Activated CD8-positive, alpha-beta memory T cell treated with anti-CD3 and anti-CD28 coated beads, Interleukin-2, amount 50 U/mL, for 1 hour (primary cell): ENCODE measurements at regions not wholly inside any gene's neighbourhood (a gene's known extent, or its start where the extent isn't known, plus 50 kb on each side); places are given as distances from the start of the nearest gene placed in this dataset.
"Not testable (repeated sequence)": the region's sequence is repeated elsewhere in the genome, so short reads cannot be mapped to it uniquely, and the experiment has no call there.

Experiments used
- DNase-seq: peaks from one replicate; pipeline ENCODE4 v3.0.0-alpha.2; 2020; ENCODE audit errors: extremely low read depth

DNA sequence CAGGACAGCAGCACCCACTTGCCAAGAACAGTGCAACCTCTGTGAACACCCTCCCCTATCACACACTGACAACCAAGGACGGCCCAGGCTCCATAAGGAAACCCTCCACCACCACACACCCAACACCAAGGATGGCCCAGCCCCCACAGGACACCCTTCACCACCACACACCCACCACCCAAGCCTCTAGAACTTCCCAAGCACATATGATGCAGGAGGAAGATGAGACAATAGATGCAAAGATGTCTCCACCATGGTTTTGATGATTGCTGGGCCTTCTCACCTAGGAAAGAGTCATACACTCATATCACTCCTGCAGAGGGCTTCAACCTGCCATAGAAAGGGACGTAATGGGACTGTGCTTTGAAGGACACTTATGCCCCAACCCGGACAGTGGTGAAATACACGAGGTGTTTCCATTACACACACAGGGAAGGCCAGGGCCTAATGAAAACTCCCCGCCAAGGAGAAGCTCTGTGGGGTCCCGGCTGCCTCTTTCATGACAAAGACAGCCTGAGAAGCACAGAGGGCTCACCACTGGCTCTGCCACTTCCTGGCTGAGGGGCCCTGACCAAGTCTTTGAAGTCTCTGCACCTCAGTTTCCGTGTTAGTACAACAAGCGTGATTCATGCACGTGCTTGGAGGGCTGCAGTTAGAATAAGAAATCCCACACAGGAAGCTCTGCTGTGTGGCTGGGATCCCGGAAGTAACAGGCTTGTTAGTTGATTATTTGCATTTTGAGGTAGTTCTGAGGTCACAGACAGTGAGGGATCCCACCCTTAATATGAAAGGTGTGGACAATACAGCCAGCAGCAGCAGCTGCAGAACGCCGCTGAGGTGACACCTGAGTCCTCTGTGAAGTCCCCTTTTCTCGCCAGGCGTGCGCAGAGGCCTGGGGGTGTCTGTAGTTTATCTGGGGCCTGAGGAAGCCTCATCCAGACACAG lies 61.9 kb upstream of the ATP12A start:
- DNase-seq = peak; percentile 50

DNA sequence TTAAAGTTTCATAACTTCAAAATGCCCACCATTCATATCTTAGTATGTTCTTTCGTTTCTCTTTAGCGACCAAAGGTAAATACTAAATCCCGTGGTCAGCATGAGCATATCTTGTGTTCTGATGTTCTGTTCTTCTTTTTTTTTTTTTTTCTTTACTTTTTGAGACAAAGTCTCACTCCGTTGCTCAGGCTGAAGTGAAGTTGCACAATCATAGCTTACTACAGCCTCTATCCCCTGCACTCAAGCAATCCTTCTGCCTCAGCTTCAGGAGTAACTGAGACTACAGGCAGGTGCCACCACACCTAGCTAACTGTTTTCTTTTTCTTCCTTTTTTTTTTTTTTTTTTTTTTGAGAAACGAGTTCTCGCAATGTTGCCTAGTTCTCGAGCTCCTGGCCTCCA lies 60.9 kb upstream of the ATP12A start:
- no peak for DNase-seq

DNA sequence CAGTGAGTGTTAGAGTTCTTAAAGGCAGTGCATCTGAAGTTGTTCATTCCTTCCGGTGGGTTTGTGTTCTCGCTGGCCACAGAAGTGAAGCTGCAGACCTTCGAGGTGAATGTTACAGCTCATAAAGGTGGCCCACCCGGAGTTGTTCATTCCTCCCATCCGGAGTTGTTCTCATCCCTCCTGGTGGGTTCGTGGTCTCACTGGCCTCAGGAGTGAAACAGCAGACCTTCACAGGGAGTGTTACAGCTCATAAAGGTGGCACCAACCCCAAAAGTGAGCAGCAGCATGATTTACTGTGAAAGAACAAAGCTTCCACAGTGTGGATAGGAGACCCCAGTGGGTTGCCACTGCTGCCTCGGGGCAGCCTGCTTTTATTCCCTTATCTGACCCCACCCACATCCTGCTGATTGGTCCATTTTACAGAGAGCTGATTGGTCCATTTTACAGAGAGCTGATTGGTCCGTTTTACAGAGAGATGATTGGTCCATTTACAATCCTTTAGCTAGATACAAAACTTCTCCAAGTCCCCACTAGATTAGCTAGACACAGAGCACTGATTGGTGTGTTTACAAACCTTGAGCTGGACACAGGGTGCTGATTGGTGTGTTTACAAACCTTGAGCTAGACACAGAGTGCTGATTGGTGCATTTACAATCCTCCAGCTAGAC lies 57.6 kb upstream of the ATP12A start:
- DNase-seq = not testable (repeated sequence)

DNA sequence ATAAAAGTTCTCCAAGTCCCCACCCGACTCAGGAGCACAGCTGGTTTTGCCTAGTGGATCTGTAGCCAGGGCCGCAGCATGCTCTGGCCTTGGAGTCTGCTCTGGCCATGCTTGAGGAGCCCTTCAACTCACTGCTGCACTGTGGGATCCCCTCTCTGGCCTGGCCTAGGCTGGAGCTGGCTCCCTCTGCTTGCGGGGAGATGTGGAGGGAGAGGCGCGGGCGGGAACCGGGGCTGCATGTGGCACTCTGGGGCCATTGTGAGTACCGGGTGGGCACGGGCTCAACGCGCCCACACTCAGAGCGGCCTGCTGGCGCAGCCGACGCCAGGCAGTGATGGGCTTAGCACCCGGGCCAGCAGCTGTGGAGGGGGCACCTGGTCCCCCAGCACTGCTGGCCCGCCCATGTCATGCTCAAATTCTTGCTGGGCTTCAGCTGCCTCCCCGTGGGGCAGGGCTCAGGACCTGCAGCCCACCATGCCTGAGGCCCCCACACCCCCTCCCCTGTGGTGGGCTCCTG lies 57.0 kb upstream of the ATP12A start:
- DNase-seq = no peak

DNA sequence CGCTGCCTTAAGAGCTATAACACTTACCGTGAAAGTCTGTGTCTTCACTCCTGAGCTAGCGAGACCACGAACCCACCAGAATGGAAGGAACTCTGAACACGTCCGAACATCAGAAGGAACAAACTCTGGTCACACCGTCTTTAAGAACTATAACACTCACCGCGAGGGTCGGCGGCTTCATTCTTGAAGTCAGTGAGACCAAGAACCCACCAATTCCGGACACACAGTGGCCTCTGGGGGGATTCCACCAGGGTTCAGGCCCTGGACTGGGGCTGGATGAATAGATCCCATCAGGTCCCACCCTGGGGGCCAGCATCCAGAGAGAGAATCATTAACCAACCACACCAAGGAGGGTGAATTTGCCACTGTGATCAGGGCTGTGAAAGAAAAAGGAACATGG lies 55.8 kb upstream of the ATP12A start:
- DNase-seq = no peak

DNA sequence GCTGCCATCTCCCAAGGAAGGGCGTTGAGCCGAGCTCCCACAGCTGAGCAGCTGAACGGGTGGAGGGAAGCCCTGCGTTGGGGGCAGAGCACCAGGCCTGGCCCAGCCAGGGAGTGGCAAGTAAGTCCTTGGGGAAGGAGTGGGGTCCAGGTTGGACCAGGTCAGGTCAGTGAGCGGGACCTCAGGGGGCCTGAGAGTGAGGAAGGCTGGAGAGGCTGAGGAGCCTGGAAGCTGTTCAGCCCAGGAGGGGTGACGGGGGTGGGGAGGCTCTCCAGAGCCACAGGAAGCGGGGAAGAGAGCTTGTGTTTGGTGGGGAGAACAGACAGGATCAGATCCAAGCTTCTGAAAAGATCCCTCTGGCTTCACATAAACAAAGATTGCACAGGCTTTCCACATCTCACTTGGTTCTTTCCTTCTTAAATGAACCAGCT lies 55.4 kb upstream of the ATP12A start:
- no peak for DNase-seq

DNA sequence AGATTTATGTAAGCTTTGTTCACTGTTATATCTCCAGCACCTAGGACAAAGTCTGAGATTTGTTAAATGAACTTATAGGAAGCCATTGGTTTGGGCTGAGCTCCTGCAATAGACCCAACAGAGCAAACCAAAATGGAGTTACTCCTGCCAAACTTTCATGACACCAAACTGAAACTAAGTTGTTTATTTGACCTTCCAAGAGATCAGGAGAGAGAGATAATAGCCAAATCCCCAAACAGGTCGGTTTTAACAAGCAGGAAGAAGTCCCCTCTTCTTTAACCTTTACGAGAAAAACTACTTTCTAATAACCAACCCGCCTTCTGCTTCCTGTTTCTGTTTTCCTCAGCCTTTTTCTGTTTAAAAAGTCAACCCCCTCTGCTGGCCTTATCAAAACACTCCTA lies 54.9 kb upstream of the ATP12A start:
- no peak for DNase-seq

DNA sequence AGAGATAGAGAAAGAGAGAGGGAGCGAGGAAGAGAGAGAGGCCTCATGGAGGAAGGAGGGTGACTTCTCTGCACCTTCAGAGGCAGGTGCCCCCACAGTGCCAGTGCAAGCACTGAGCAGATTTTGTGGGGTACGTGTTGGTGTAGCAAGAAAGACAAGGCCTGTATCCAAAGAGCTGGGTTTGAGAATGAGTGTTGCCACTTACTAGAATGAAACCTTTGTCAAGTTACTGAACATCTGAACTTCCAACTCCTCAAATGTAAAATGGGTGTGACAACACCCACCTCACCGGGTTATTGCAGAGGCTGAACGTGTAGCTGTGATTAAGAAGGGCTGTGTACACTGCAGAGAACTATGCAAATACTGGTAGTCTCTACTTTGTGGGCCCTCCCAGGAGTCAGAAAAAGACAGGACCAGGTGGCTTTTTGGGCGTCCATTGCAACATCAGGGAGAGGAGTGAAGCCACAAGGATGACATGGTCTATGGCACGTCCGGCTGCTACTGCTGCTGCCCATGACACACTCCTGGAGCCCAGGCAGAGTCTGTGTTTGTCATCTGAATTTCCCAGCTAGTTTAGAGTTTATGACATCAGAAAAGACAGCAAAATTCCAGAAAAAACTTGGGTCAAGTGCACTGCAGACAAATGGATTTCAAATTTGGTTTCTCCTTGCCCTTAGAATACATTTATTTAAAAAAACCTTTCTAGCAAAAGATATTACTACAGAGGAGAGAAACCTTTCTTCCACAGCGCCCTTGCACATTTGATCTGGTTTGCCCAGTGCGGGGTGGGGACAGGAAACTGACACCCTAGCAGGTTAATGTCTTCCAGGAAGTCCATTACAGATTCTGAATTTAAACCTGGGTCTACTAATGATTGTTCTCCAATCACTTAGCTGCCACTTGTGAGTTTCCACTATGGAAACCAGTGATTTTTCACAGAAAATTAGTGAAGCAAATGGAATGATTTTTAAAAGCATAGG lies 54.0 kb upstream of the ATP12A start:
- DNase-seq = no peak

DNA sequence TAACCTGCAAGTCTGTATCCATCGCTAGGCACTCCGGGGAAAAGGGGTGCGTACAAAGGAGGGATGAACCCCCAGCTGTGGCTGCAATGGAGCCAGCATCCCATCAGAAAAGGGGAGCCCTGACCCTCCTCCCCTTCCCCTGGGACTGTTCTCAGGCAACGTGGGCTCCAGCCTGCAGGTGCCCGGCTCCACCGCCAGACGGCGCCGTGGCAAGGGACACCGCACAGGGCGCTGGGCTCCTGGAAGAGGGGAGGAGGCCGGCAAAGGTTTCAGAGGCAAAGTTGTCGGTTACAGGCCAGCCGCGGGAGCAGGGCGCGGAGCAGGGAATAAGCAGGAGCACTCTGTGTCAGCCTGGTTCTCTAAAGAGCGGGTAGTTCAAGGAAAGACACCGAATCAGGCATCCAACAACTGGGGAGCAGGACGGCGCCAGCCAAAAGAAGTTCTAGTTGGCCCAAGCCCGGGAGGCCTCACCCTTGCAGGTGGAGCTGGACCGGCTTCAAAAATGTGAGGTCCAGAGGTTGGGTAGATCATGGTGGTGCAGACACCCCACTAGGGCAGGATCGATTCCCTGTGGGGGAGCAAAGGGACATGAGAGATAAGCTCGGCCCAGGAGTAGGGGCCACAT lies 53.0 kb upstream of the ATP12A start:
- no peak for DNase-seq

DNA sequence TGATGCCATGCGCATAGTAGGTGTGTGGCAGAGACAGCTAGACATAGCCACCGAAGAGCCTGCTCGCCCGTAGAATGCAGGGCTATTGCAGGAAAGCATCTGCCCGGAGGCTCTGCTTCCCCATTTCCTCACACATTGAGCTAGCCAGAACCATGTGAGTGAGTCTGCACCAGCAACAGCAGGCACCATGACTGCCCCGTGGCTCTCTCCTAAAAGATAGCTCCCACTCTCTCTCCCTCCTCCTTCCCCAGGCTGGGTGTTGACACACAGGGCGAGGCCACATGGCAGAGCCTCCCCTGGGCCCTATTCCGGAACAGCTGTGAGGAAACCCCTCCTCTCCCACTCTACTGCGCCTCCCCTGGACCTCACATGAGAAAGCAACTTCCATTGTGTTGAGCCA lies 52.3 kb upstream of the ATP12A start:
- DNase-seq = no peak

DNA sequence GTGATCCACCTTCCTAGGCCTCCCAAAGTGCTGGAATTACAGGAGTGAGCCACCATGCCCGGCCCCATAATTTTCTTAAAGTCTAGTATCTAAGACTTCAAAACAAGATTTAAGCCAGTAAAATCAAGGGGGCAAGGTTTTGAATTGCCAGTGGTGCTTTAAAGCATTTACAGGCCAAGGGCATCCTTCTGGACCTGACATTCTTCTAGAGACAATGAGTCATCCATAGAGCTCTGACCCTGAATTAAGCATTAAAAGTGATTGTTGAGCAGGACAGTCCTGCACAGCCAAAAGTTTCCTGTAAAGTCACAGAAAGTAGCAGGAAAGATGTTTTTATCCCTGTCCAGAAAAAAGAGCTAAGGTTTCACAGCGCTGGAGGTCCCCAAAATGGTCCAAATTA lies 50.9 kb upstream of the ATP12A start:
- no peak for DNase-seq

DNA sequence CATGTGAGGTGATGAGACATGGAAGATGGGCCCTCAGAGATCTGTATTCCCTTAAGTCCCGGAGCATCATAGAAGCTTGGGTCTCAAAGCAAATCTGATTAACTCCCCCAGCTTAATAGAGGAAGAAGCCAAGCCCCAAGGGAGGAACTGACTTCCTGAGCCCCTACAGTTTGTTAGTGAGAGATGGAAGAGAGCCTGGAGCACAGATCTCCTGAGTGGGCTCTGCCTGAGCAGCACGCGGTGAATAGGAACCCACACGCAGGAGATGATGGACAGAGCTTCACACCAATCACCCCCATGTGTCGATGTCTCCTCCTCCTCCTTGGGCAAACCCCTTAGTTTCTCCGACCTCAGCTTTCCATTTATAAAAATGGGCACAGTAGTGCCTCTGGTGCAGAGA lies 50.1 kb upstream of the ATP12A start:
- DNase-seq = no peak
